Activated T-cell treated with anti-CD3 and anti-CD28 coated beads, Interleukin-2, amount 50 U/mL, for 72 hours (primary cell): ENCODE measurements at regions not wholly inside any gene's neighbourhood (a gene's known extent, or its start where the extent isn't known, plus 50 kb on each side); places are given as distances from the start of the nearest gene placed in this dataset.

Source experiments
- ATAC-seq, 2 donors: fragments of 150-1000 bp; cut with Tn5 transposase; replicated peaks in 1 of 2; 2 replicates each; pipeline ENCODE4 v1.10.0; 2021; ENCODE audit warnings: moderate library complexity in 2 of 2, mild to moderate bottlenecking in 1 of 2
- DNase-seq, 2 donors: peaks; one replicate each; pipeline ENCODE4 v3.0.0; 2021 to 2022; ENCODE audit warnings: mixed read lengths in 1 of 2
- H3K27ac Mint-ChIP-seq: one replicate; pipeline ENCODE4 v1.8.0; 2022; ENCODE audit warnings: mild to moderate bottlenecking, moderate library complexity, mixed read lengths
- H3K27me3 Mint-ChIP-seq: one replicate; pipeline ENCODE4 v1.8.0; 2022; ENCODE audit warnings: low read depth, mixed read lengths
- H3K36me3 Mint-ChIP-seq, 2 donors: one replicate each; pipeline ENCODE4 v1.8.0; 2022; ENCODE audit warnings: mixed read lengths in 2 of 2, mild to moderate bottlenecking in 1 of 2; ENCODE audit not compliant: insufficient read depth in 2 of 2
- H3K4me1 Mint-ChIP-seq: one replicate; pipeline ENCODE4 v1.8.0; 2022; ENCODE audit warnings: low read depth, mixed read lengths
- H3K4me3 Mint-ChIP-seq, 2 donors: one replicate each; pipeline ENCODE4 v1.8.0; 2022; ENCODE audit warnings: mild to moderate bottlenecking in 2 of 2, mixed read lengths in 2 of 2, moderate library complexity in 2 of 2
- H3K9me3 Mint-ChIP-seq, 2 donors: one replicate each; pipeline ENCODE4 v1.8.0; 2022; ENCODE audit warnings: mixed read lengths in 2 of 2

GRCh38 chrX:45727761-45728160 lies 527.1 kb upstream of the DIPK2B start:
- Mint-ChIP-seq H3K4me1 (no peaks in the 10 kb centered on the region), H3K27ac (no peak overlapping the region), H3K4me3 (no peak overlapping the region), H3K36me3 (no peaks in the 10 kb centered on the region), H3K27me3 (peaks cover 30% of the 10 kb centered on the region), H3K9me3 (no peaks in the 10 kb centered on the region)
- no peak for ATAC-seq
- no peak for DNase-seq

- ATAC-seq (no peak), DNase-seq (no peak)
- Mint-ChIP-seq H3K4me3 (no peak overlapping the region), H3K36me3 (no peaks in the 10 kb centered on the region), H3K4me1 (peaks cover 10% of the 10 kb centered on the region), H3K9me3 (no peaks in the 10 kb centered on the region), H3K27me3 (peaks cover 24% of the 10 kb centered on the region), H3K27ac (no peak overlapping the region)
Measured at GRCh38 chrX:45722471-45722870, 521.8 kb upstream of the DIPK2B start.

- Mint-ChIP-seq H3K9me3 (peaks cover 0 to 2% of the 10 kb centered on the region in 2 donors), H3K36me3 (no peaks in the 10 kb centered on the region), H3K27me3 (peaks cover 34% of the 10 kb centered on the region), H3K4me3 (no peak overlapping the region), H3K27ac (no peak overlapping the region), H3K4me1 (peaks cover 31% of the 10 kb centered on the region)
- DNase-seq = peak; percentile 18 to 20
- peak; percentile 100 for ATAC-seq
Measured at GRCh38 chrX:45719751-45720501, 519.2 kb upstream of the DIPK2B start.

GRCh38 chrX:45718676-45719075 lies 518.0 kb upstream of the DIPK2B start:
- H3K36me3 Mint-ChIP-seq = no peaks in the 10 kb centered on the region
- no peak overlapping the region for H3K4me3 Mint-ChIP-seq
- H3K4me1 Mint-ChIP-seq = peaks cover 43% of the 10 kb centered on the region
- DNase-seq (no peak), ATAC-seq (no peak)
- H3K9me3 Mint-ChIP-seq = peaks cover 0 to 2% of the 10 kb centered on the region in 2 donors
- H3K27ac Mint-ChIP-seq = no peak overlapping the region
- peaks cover 33% of the 10 kb centered on the region for H3K27me3 Mint-ChIP-seq

- peaks cover 46% of the 10 kb centered on the region for H3K4me1 Mint-ChIP-seq
- H3K27me3 Mint-ChIP-seq = peaks cover 36% of the 10 kb centered on the region
- no peak for DNase-seq
- no peak overlapping the region for H3K27ac Mint-ChIP-seq
- H3K36me3 Mint-ChIP-seq = no peaks in the 10 kb centered on the region
- no peak for ATAC-seq
- H3K9me3 Mint-ChIP-seq = peaks cover 0 to 2% of the 10 kb centered on the region in 2 donors
- no peak overlapping the region for H3K4me3 Mint-ChIP-seq
Measured at GRCh38 chrX:45716750-45717149, 516.1 kb upstream of the DIPK2B start.

- peaks cover 42% of the 10 kb centered on the region for H3K27me3 Mint-ChIP-seq
- H3K4me1 Mint-ChIP-seq = peaks cover 56% of the 10 kb centered on the region
- H3K36me3 Mint-ChIP-seq = no peaks in the 10 kb centered on the region
- H3K4me3 Mint-ChIP-seq = peak overlapping the region in 1 of 2 donors; percentile 17
- H3K9me3 Mint-ChIP-seq = peaks cover 0 to 2% of the 10 kb centered on the region in 2 donors
- ATAC-seq = no peak
- no peak for DNase-seq
- H3K27ac Mint-ChIP-seq = no peak overlapping the region
Measured at GRCh38 chrX:45715748-45716147, 515.1 kb upstream of the DIPK2B start.

- no peak overlapping the region for H3K27ac Mint-ChIP-seq
- H3K4me1 Mint-ChIP-seq = peaks cover 61% of the 10 kb centered on the region
Measured at GRCh38 chrX:45714866-45715265, 514.2 kb upstream of the DIPK2B start.

GRCh38 chrX:45712067-45712466 lies 511.4 kb upstream of the DIPK2B start:
- DNase-seq = no peak
- peaks cover 26% of the 10 kb centered on the region for H3K27me3 Mint-ChIP-seq
- peaks cover 0 to 2% of the 10 kb centered on the region in 2 donors for H3K36me3 Mint-ChIP-seq
- no peak overlapping the region for H3K4me3 Mint-ChIP-seq
- H3K9me3 Mint-ChIP-seq = peaks cover 0 to 2% of the 10 kb centered on the region in 2 donors
- no peak overlapping the region for H3K27ac Mint-ChIP-seq
- peaks cover 64% of the 10 kb centered on the region for H3K4me1 Mint-ChIP-seq
- ATAC-seq = no peak

More at GRCh38 chrX:45714866-45715265, 514.2 kb upstream of the DIPK2B start:
- peak in 1 of 2 donors; percentile 10 for ATAC-seq
- Mint-ChIP-seq H3K27me3 (peaks cover 39% of the 10 kb centered on the region), H3K4me3 (peak overlapping the region in 1 of 2 donors; percentile 17), H3K9me3 (peaks cover 0 to 2% of the 10 kb centered on the region in 2 donors), H3K36me3 (no peaks in the 10 kb centered on the region)
- DNase-seq = peak; percentile 12 to 21

- Mint-ChIP-seq H3K9me3 (peaks cover 0 to under 1% of the 10 kb centered on the region in 2 donors), H3K27ac (peak overlapping the region; percentile 39), H3K4me3 (peak overlapping the region; percentile 36 to 79), H3K36me3 (peaks cover 0 to 2% of the 10 kb centered on the region in 2 donors), H3K27me3 (peaks cover 20% of the 10 kb centered on the region), H3K4me1 (peaks cover 57% of the 10 kb centered on the region)
- ATAC-seq = no peak
- DNase-seq = no peak
Measured at GRCh38 chrX:45711231-45711630, 510.6 kb upstream of the DIPK2B start.

- Mint-ChIP-seq H3K36me3 (peaks cover 0 to 2% of the 10 kb centered on the region in 2 donors), H3K27ac (peak overlapping the region; percentile 77), H3K27me3 (peaks cover 16% of the 10 kb centered on the region), H3K9me3 (no peaks in the 10 kb centered on the region), H3K4me3 (peak overlapping the region; percentile 32 to 79), H3K4me1 (peaks cover 47% of the 10 kb centered on the region)
- peak; percentile 89 for ATAC-seq
- peak; percentile 58 to 77 for DNase-seq
Measured at GRCh38 chrX:45710081-45710801, 509.6 kb upstream of the DIPK2B start.

- no peak for DNase-seq
- Mint-ChIP-seq H3K27ac (peak overlapping the region; percentile 62), H3K36me3 (peaks cover 0 to 2% of the 10 kb centered on the region in 2 donors), H3K4me1 (peaks cover 38% of the 10 kb centered on the region), H3K27me3 (peaks cover 24% of the 10 kb centered on the region), H3K4me3 (peak overlapping the region in 1 of 2 donors; percentile 67), H3K9me3 (no peaks in the 10 kb centered on the region)
- no peak for ATAC-seq
Measured at GRCh38 chrX:45709381-45709780, 508.7 kb upstream of the DIPK2B start.

GRCh38 chrX:45699158-45699557 lies 498.5 kb upstream of the DIPK2B start:
- peak; percentile 58 to 59 for ATAC-seq
- H3K4me1 Mint-ChIP-seq = peaks cover 20% of the 10 kb centered on the region

GRCh38 chrX:45697591-45697990 lies 496.9 kb upstream of the DIPK2B start:
- no peak for DNase-seq
- no peak overlapping the region for H3K4me3 Mint-ChIP-seq
- ATAC-seq = no peak
- H3K4me1 Mint-ChIP-seq = peaks cover 20% of the 10 kb centered on the region
- H3K9me3 Mint-ChIP-seq = peaks cover 3 to 5% of the 10 kb centered on the region in 2 donors
- H3K27me3 Mint-ChIP-seq = peaks cover 41% of the 10 kb centered on the region
- no peak overlapping the region for H3K27ac Mint-ChIP-seq
- H3K36me3 Mint-ChIP-seq = peaks cover 0 to 3% of the 10 kb centered on the region in 2 donors

More at GRCh38 chrX:45699158-45699557, 498.5 kb upstream of the DIPK2B start:
- Mint-ChIP-seq H3K36me3 (peaks cover 0 to 3% of the 10 kb centered on the region in 2 donors), H3K27me3 (peaks cover 38% of the 10 kb centered on the region), H3K9me3 (peaks cover 3 to 5% of the 10 kb centered on the region in 2 donors), H3K27ac (no peak overlapping the region), H3K4me3 (peak overlapping the region in 1 of 2 donors; percentile 60)
- no peak for DNase-seq
